ENCODE measurements at regions not wholly inside any gene's neighbourhood (a gene's known extent, or its start where the extent isn't known, plus 50 kb on each side); places are given as distances from the start of the nearest gene placed in this dataset.

DNA sequence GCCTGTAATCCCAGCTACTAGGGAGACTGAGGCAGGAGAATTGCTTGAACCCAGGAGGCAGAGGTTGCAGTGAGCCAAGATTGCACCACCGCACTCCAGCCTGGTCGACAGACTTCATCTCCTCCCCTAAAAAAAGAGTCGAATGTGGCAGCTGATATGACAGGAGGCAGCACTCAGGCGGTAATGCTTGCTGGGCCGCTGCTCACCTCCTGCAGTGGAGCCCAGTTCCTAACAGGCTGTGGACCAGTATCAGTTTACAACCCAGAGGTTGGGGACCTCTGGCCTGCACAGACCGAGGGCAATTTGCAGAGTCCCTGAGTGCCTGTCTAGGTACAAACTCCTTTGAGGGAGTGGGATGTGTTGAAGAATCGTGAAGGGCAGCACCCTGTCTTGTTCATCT is 136.2 kb downstream of the SMAD6 start:
- no peak overlapping the region for H3K27ac ChIP-seq
- H3K36me3 ChIP-seq (replicated peaks in 1 of 2; ENCODE audit: insufficient read depth in 1 of 2, low read depth in 2 of 2), result no peaks in the 10 kb centered on the region
- DNase-seq (no peak), ATAC-seq (no peak)
- TF ChIP-seq CTCF (IDR thresholded peaks at IDR 0.05) (no peak), POLR2A (IDR thresholded peaks at IDR 0.05) (no peak)
- peaks cover 9% of the 10 kb centered on the region for H3K4me1 ChIP-seq
- H3K9me3 ChIP-seq, result no peaks in the 10 kb centered on the region
- H3K4me3 ChIP-seq, result no peak overlapping the region
- no peaks in the 10 kb centered on the region for H3K27me3 ChIP-seq
- 68 to 74% methylated on average over 4 to 7 of the region's 7 CpGs for WGBS, 2 donors
- intact Hi-C loops (cut with DNase I), result no loop called here

GRCh38 chr15:66838671-66839239 is 136.7 kb downstream of the SMAD6 start:
- peaks cover 14% of the 10 kb centered on the region for H3K4me1 ChIP-seq
- no peak overlapping the region for H3K4me3 ChIP-seq
- no peaks in the 10 kb centered on the region for H3K36me3 ChIP-seq (replicated peaks in 1 of 2; ENCODE audit: insufficient read depth in 1 of 2, low read depth in 2 of 2)
- DNase-seq (no peak), ATAC-seq (no peak)
- 53 to 57% methylated on average over 5 of the region's 5 CpGs for WGBS, 2 donors
- no peaks in the 10 kb centered on the region for H3K9me3 ChIP-seq
- no peaks in the 10 kb centered on the region for H3K27me3 ChIP-seq
- no peak overlapping the region for H3K27ac ChIP-seq
- intact Hi-C loops (cut with DNase I), result no loop called here
- peak in 6 of 7 experiments; percentile 31 to 53 (median 40) for TF ChIP-seq CTCF (IDR thresholded peaks at IDR 0.05)
- no peak for TF ChIP-seq POLR2A (IDR thresholded peaks at IDR 0.05)

GRCh38 chr15:66839506-66840112 is 137.6 kb downstream of the SMAD6 start:
- ATAC-seq, result no peak
- intact Hi-C loops (cut with DNase I), result no loop called here
- Histone ChIP-seq H3K36me3 (replicated peaks in 1 of 2; ENCODE audit: insufficient read depth in 1 of 2, low read depth in 2 of 2) (no peaks in the 10 kb centered on the region), H3K4me3 (no peak overlapping the region), H3K27ac (no peak overlapping the region), H3K4me1 (peaks cover 15% of the 10 kb centered on the region), H3K27me3 (no peaks in the 10 kb centered on the region), H3K9me3 (no peaks in the 10 kb centered on the region)
- DNase-seq, result no peak
- TF ChIP-seq CTCF (IDR thresholded peaks at IDR 0.05) (no peak), POLR2A (IDR thresholded peaks at IDR 0.05) (no peak)
- WGBS, 2 donors, result 82 to 89% methylated on average over 4 of the region's 4 CpGs

GRCh38 chr15:66840615-66841390 is 138.8 kb downstream of the SMAD6 start:
- no peaks in the 10 kb centered on the region for H3K36me3 ChIP-seq (replicated peaks in 1 of 2; ENCODE audit: insufficient read depth in 1 of 2, low read depth in 2 of 2)
- WGBS, 2 donors, result 79 to 87% methylated on average over 5 of the region's 5 CpGs
- H3K4me3 ChIP-seq, result no peak overlapping the region
- H3K9me3 ChIP-seq, result no peaks in the 10 kb centered on the region
- intact Hi-C loops (cut with DNase I), result no loop called here
- TF ChIP-seq POLR2A (IDR thresholded peaks at IDR 0.05), result no peak
- no peak for ATAC-seq
- H3K27me3 ChIP-seq, result no peaks in the 10 kb centered on the region
- H3K4me1 ChIP-seq, result peaks cover 15% of the 10 kb centered on the region
- no peak for DNase-seq
- H3K27ac ChIP-seq, result peak overlapping the region in 3 of 4 donors; percentile 4 to 94 (median 94)

- H3K4me1 ChIP-seq, result peaks cover 15% of the 10 kb centered on the region
- no peaks in the 10 kb centered on the region for H3K27me3 ChIP-seq
- H3K4me3 ChIP-seq, result no peak overlapping the region
- peak; percentile 76 to 87 (median 79) for TF ChIP-seq POLR2A (IDR thresholded peaks at IDR 0.05)
- no peak for TF ChIP-seq CTCF (IDR thresholded peaks at IDR 0.05)
- intact Hi-C loops (cut with DNase I), result no loop called here
- H3K27ac ChIP-seq, result peak overlapping the region; percentile 91 to 97 (median 94)
- 3 to 25% methylated on average over 7 to 49 of the region's 50 CpGs for WGBS, 2 donors
- DNase-seq (peak; percentile 85 to 90 (median 89)), ATAC-seq (peak; percentile 90)
- H3K36me3 ChIP-seq (replicated peaks in 1 of 2; ENCODE audit: insufficient read depth in 1 of 2, low read depth in 2 of 2), result no peaks in the 10 kb centered on the region
- H3K9me3 ChIP-seq, result no peaks in the 10 kb centered on the region
Observed at GRCh38 chr15:66841953-66842681, 140.1 kb downstream of the SMAD6 start.

Data from body of pancreas (tissue), 4 donors.